22Rv1 (cell line): ENCODE measurements at regions not wholly inside any gene's neighbourhood (a gene's known extent, or its start where the extent isn't known, plus 50 kb on each side); places are given as distances from the start of the nearest gene placed in this dataset.

Experiments used
- ZFX ChIP-seq: fragments of 450-650 bp; IDR thresholded peaks from 2 replicates; pipeline ENCODE4 v1.6.1; 2017; ENCODE audit warnings: antibody characterized with exemption, borderline replicate concordance
- TF ChIP-seq, protein P1 (sequence below): fragments of 450-650 bp; IDR thresholded peaks from 2 replicates; pipeline ENCODE4 v1.5.1; 2017; ENCODE audit warnings: mild to moderate bottlenecking

DNA sequence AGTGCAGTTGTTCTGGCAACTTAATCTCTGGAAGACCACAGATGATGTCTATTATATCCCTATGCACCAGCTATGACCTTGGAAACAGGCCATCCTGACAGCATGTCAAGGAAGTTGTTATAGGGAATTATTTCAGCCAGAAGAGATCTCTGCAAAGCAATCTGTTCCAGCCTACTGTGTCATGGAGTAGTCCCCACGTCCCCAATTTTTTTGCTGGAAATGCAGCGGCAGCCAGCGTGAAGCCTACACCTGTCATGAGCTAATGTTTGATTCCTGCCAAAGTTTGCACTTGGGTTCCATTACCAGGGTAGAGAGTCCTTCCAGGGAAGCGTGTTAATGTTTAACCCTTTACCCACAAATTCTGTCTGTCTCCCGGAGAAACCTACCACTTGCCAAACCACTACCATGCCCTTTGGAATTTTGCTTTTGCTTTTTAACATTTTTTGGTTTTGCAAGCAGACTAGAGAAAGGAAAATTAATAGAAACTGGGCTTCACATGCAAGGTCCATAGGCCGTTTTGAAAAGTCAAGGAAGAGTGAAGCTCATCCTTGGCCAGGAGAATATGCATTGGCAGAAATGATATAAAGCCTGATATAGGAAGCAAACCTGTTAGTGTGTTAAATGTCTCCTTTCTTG lies 174.9 kb upstream of the SPRY4 start:
- TF ChIP-seq, protein P1, sequence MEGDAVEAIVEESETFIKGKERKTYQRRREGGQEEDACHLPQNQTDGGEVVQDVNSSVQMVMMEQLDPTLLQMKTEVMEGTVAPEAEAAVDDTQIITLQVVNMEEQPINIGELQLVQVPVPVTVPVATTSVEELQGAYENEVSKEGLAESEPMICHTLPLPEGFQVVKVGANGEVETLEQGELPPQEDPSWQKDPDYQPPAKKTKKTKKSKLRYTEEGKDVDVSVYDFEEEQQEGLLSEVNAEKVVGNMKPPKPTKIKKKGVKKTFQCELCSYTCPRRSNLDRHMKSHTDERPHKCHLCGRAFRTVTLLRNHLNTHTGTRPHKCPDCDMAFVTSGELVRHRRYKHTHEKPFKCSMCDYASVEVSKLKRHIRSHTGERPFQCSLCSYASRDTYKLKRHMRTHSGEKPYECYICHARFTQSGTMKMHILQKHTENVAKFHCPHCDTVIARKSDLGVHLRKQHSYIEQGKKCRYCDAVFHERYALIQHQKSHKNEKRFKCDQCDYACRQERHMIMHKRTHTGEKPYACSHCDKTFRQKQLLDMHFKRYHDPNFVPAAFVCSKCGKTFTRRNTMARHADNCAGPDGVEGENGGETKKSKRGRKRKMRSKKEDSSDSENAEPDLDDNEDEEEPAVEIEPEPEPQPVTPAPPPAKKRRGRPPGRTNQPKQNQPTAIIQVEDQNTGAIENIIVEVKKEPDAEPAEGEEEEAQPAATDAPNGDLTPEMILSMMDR: no peak
- no peak for TF ChIP-seq ZFX
